ENCODE measurements at regions not wholly inside any gene's neighbourhood (a gene's known extent, or its start where the extent isn't known, plus 50 kb on each side); places are given as distances from the start of the nearest gene placed in this dataset.

DNA sequence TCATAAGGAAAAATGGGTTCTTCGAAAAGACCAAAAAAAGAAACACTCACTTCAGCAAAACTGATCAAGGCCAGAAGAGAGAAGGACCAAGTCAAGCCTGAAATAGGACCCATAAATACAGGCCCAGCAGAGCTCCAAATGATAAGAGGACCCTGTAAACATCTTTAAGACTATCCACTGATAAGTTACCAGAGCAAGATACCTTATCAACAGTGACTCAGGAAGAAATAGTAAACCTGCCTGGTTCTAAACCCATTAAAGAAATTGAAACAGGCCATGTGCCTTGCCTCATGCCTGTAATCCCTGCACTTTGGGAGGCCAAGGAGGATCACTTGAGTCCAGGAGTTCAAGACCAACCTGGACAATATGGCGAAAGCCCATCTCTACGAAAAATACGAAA, 81.8 kb upstream of the ERRFI1 start:
- Histone ChIP-seq H3K36me3 (ENCODE audit: low read length) (no peaks in the 10 kb centered on the region), H3K4me2 (ENCODE audit: low read depth, low read length, poor library complexity, severe bottlenecking) (no peak overlapping the region), H3K27me3 (ENCODE audit: low read length) (no peaks in the 10 kb centered on the region), H3K9me2 (replicated peaks; ENCODE audit: insufficient read depth, low read length) (no peaks in the 10 kb centered on the region), H2AFZ (ENCODE audit: low read depth, low read length, severe bottlenecking) (no peak overlapping the region), H3K79me2 (ENCODE audit: insufficient read depth, low read length) (no peaks in the 10 kb centered on the region), H3K9ac (ENCODE audit: low read length) (no peak overlapping the region), H4K20me1 (ENCODE audit: low read depth, low read length) (no peaks in the 10 kb centered on the region), H3K27ac (ENCODE audit: low read depth, low read length) (no peak overlapping the region), H3K9me3 (ENCODE audit: insufficient read depth, low read length) (no peaks in the 10 kb centered on the region), H3K4me3 (ENCODE audit: insufficient read depth, low read length, poor library complexity, severe bottlenecking) (no peak overlapping the region), H3F3A (ENCODE audit: insufficient read depth) (no peaks in the 10 kb centered on the region)
- TF ChIP-seq EZH2phosphoT487 (conservative IDR thresholded peaks at IDR 0.05; ENCODE audit: low read length) = no peak

DNA sequence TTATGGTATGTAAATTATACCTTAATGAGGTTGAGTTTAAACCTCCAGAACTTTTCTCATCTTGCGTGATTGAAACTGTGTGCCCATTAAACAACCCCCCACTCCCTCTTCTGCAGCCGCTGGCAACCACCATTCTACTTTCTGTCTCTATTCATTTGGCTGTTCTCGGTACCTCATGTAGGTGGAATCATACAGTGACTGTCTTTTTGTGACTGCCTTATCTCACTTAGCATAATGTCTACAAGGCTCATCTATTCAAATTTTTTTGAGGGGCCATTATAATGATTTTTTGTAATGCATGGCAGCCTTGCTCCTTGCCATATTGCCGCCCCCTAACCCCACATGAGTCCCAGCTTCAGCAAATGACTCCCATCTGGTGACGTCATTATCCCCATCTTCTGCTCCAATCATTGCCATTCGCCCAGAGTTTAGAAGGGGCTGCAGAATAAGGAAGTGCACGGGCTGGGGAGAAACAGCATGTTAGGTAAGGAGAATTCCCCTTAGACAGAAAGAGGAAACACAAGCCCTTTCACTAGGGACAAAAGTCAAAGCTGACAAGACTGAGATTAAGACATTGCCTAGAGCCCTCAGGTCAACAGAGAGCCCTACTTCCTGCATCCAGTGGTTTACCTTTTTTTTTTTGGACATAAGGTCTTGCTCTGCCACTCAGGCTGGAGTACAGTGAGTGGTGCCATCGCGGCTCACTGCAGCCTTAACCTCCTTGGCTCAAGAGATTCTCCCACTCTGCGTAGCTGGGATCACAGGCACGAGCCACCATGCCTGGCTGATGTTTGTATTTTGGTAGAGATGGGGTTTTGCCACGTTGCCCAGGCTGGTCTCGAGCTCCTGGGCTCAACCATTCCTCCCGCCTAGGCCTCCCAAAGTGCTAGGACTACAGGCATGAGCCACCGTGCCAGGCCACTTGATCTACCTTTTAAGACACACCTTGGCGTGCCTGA, 78.4 kb upstream of the ERRFI1 start:
- Histone ChIP-seq H3K4me2 (ENCODE audit: low read depth, low read length, poor library complexity, severe bottlenecking) (no peak overlapping the region), H3K9me3 (ENCODE audit: insufficient read depth, low read length) (no peaks in the 10 kb centered on the region), H3K27ac (ENCODE audit: low read depth, low read length) (no peak overlapping the region), H3K36me3 (ENCODE audit: low read length) (no peaks in the 10 kb centered on the region), H4K20me1 (ENCODE audit: low read depth, low read length) (no peaks in the 10 kb centered on the region), H3K9ac (ENCODE audit: low read length) (no peak overlapping the region), H3K4me3 (ENCODE audit: insufficient read depth, low read length, poor library complexity, severe bottlenecking) (no peak overlapping the region), H3F3A (ENCODE audit: insufficient read depth) (no peaks in the 10 kb centered on the region), H3K79me2 (ENCODE audit: insufficient read depth, low read length) (no peaks in the 10 kb centered on the region), H3K27me3 (ENCODE audit: low read length) (no peaks in the 10 kb centered on the region), H3K9me2 (replicated peaks; ENCODE audit: insufficient read depth, low read length) (no peaks in the 10 kb centered on the region), H2AFZ (ENCODE audit: low read depth, low read length, severe bottlenecking) (no peak overlapping the region)
- TF ChIP-seq, protein P1, sequence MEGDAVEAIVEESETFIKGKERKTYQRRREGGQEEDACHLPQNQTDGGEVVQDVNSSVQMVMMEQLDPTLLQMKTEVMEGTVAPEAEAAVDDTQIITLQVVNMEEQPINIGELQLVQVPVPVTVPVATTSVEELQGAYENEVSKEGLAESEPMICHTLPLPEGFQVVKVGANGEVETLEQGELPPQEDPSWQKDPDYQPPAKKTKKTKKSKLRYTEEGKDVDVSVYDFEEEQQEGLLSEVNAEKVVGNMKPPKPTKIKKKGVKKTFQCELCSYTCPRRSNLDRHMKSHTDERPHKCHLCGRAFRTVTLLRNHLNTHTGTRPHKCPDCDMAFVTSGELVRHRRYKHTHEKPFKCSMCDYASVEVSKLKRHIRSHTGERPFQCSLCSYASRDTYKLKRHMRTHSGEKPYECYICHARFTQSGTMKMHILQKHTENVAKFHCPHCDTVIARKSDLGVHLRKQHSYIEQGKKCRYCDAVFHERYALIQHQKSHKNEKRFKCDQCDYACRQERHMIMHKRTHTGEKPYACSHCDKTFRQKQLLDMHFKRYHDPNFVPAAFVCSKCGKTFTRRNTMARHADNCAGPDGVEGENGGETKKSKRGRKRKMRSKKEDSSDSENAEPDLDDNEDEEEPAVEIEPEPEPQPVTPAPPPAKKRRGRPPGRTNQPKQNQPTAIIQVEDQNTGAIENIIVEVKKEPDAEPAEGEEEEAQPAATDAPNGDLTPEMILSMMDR (IDR thresholded peaks at IDR 0.05; ENCODE audit: insufficient read depth, low read length, poor library complexity, severe bottlenecking) = no peak
- no peak for TF ChIP-seq EZH2phosphoT487 (conservative IDR thresholded peaks at IDR 0.05; ENCODE audit: low read length)

DNA sequence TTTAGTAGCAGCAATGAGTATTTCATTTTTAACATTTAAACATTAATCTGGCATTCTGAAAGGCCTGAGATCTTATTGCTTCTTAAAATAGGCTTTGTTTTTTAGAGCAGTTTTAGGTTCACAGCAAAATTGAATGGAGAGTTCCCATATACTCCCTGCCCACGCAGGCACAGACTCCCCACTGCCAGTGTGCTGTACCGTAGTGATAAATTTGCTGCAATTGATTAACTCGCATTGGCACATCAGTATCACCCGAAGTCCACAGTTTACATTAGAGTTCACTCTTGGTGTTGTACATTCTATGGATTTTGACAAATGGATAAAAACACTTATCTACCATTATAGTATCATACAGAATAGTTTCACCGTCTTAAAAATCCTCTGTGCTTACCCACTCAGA, 71.8 kb upstream of the ERRFI1 start:
- Histone ChIP-seq H2AFZ (ENCODE audit: low read depth, low read length, severe bottlenecking) (no peak overlapping the region), H3K36me3 (ENCODE audit: low read length) (no peaks in the 10 kb centered on the region), H3K79me2 (ENCODE audit: insufficient read depth, low read length) (no peaks in the 10 kb centered on the region), H3K9me3 (ENCODE audit: insufficient read depth, low read length) (no peaks in the 10 kb centered on the region), H3K27me3 (ENCODE audit: low read length) (no peaks in the 10 kb centered on the region), H3K4me3 (ENCODE audit: insufficient read depth, low read length, poor library complexity, severe bottlenecking) (no peak overlapping the region), H3K9ac (ENCODE audit: low read length) (no peak overlapping the region), H3K4me2 (ENCODE audit: low read depth, low read length, poor library complexity, severe bottlenecking) (no peak overlapping the region), H3K9me2 (replicated peaks; ENCODE audit: insufficient read depth, low read length) (no peaks in the 10 kb centered on the region), H3K27ac (ENCODE audit: low read depth, low read length) (no peak overlapping the region), H4K20me1 (ENCODE audit: low read depth, low read length) (no peaks in the 10 kb centered on the region), H3F3A (ENCODE audit: insufficient read depth) (no peaks in the 10 kb centered on the region)
- no peak for TF ChIP-seq EZH2phosphoT487 (conservative IDR thresholded peaks at IDR 0.05; ENCODE audit: low read length)
- TF ChIP-seq, protein P1 (IDR thresholded peaks at IDR 0.05; ENCODE audit: insufficient read depth, low read length, poor library complexity, severe bottlenecking) = no peak
